Anterior cingulate cortex (tissue), 58 donors: ENCODE measurements at regions not wholly inside any gene's neighbourhood (a gene's known extent, or its start where the extent isn't known, plus 50 kb on each side); places are given as distances from the start of the nearest gene placed in this dataset.
"Not testable (repeated sequence)": the region's sequence is repeated elsewhere in the genome, so short reads cannot be mapped to it uniquely, and the experiment has no call there.

Source experiments
- DNase-seq, 58 donors: peaks; one replicate each; lab custom pipeline; 2025; lab: John Stamatoyannopoulos, UW

DNA sequence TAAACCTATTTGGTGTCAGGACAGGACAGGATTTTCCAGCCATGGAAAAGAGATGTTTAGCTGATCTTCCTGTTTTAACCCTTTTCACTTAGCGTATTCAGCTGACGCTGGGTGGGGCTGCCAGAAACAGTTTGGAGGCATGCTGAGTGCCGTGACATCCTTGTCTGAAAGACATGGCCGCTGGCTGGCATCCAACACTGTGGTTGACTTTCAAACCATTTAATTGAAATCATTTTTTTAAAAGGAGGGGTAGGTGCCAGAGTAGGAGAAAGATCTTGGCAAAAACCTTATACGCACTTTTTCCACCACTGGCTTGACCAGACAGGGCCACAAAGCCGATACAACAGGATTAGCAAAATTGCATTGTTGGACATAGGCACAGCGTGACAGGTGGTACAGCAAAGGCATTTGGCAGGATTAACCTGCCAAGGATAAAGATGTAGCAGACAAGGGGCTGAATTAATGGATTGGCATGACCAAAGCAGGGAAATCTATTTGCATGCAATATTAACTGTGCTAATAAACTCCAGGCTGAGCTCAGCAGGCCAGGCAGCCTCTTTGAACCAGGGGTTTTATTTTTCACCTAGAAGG lies 131.8 kb upstream of the TOPAZ1 start:
- no peak for DNase-seq

DNA sequence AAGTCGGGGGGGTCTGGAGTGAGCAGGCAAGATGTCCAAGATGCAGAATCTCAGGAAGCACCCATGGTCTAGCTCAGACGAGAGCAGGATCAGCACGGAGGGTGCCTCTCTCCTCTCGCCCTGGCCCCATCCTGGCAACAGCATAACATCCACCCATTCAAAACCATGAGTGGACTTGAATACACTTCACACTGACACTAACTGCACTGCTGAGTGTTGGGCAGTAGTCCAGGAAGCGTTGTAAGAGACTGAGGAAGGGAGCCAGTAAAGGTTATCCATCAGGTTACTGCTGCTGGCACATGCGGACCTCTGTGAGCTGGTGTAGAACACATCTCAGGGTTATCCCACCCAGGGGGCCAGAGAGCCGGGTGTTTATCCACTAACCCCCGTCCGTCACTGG lies 131.0 kb upstream of the TOPAZ1 start:
- DNase-seq, result no peak

DNA sequence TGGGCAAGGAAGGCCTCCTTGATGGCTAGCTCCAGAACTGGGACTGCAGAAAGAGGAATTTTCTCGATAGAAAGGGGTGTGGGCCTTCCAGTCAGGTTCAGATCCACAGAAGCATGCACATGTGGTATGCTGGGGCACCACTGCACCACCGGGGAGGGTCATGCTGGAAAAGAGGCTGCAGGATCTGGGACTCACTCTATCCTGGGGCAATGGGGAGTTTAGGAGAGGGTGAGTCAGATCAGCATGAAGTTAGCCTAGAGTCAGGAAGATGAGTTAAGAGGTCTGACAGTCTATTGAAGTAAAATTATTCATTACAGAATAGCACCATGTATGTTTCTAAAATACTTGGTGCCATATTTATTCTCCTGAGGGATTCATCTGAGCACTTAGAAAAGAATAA lies 130.2 kb upstream of the TOPAZ1 start:
- no peak for DNase-seq

DNA sequence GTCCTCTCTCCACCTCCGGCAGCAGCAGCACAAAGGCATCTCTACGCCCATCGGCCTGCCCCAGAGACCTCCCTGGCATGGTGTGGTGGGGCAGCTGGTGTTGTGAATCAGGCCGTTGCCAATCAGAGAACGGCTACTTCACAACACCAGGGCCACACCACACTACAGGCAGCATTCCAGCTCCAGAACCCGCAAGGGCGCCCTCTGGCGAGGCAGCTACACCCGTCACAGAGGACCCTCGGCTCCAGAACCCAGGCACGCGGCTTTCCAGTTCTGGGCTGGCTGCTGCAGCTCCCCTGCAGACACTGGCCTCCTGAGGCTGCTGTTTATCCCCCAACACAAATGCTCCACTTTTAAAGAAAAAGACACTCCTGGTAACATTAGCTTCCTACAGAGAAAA lies 127.5 kb upstream of the TOPAZ1 start:
- peak in 15 of 58 donors; percentile 6 to 47 (median 19) for DNase-seq

DNA sequence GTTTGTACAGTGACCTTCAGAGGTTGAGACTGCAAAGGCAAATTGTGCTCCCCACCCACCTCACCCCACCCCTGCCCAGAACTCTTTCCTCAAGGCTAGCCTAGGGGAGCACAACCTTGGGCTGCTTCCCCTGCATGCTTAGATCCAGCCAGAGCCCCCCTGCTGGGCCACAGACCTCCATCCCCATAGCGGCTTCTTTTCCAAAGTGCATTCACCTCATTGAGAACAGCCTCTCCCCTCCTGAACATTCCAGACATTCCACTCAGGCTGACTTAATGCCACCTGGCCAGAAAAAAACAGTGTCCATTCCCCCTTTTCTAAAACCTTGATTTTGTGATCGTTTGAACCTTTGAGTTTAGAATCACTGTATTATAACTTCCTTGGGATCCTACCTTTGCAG lies 124.4 kb upstream of the TOPAZ1 start:
- DNase-seq, result no peak

- no peak for DNase-seq
These were observed 124.0 kb upstream of the TOPAZ1 start for GRCh38 chr3:44117736-44118135.

DNA sequence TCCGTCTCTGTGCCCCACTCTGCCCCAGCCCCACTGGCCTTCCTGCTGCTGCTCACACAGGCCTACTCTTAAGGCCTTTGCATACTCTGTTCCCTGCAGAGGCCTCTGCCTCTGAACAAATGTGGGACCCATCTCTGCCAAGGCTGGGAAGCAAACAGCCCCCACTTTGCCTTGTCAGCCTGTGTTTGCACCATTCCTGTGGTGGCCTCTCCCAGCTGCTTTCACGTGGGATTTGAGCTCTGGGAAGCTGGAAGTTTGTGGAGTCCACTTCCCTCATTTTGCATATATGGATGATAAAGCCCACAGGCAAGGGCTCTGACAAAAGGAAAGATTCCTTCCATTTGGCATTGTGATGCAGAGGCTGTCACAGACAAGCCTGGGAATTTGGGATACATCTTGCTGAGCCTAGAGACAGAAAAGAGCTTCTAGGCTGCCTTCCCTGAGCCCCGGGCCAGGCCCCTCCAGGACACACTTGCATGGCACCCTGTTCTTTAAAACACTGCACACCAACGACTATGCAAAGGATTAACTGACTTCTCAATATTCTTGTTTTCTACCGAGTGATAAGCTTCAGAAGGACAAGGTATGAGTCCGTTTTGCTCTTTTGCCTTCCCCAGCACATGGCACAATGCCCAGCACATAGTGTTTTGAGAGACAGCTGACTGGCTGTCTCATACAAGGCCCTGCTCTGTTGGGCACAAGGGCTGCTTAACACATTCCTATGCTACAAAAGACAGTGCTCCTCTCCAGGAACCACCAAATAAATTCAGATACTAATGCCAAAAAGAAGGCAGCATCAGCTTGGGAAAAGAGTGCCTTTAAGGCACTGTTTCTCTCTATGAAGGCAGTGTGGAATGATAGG lies 120.7 kb upstream of the TOPAZ1 start:
- DNase-seq, result peak in 6 of 58 donors; percentile 12 to 24 (median 20)

DNA sequence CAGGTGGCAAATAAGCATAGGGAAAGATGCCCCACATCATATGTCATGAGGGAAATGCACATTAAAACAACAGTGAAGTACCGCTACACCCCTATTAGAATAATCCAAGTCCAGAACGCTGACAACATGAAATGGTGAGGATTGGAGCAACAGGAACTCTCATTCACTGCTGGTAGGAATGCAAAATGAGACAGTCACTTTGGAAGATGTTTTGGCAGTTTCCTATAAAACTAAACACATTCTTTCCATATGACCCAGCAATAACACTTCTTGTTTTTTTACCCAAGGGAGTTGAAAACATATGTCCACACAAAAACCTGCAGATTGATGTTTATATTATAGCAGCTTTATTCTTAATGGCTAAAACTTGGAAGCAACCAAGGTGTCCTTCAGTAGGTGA lies 116.4 kb upstream of the TOPAZ1 start:
- no peak for DNase-seq

DNA sequence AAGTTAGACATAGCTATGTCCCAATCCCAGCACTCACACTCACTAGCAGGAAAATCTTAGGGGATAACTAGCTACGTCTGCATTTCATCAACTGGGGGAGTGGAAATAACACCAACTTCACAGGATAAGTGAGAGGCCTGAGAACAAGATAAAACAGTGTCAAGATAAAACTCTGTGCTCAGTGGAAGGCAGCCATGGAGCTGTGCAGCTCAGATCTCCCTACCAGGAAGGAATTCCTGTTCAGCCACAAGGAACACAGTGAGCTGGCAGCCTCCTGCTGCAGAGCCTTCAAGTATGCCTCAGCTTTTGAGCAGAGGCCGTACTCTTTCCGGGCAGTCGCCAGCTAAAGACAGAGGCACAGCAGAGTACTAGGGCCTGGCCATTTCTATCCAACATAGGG lies 115.8 kb upstream of the TOPAZ1 start:
- DNase-seq, result peak in 1 of 58 donors; percentile 42

DNA sequence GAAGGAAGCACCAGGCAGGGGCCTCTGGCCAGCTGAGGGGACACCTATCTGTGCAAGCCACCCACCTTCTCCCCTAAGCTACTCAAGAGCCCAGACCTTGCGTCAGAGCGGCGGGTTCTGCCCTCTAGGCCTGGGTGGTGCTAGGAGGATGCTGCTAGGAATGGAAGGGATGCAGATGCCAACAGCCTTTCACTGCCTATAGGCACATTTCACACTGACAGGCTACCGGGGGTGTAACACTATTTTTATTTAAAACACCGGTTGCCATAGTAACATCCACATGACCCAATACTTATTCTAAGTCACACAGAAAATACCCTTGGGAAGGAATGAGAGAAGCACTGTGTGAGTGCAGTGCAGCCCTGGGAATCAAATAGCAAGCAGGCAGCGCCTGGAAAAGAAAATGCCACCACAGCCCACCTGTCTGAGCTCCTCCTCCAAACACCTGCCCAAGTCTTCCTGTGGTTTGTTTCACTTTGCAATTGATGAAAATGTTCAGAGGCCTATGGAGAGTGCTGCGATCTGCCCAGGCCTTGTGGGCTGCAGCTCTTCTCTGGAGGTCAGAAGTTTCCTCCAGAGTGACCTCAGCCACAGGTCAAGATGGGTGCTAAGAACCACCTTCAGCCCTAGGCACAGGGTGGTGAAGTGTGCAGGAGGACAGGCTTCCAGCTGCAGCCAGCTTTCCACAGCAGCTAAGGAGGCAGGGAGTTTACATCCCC lies 113.5 kb upstream of the TOPAZ1 start:
- peak in 19 of 58 donors; percentile 14 to 74 (median 37) for DNase-seq

- DNase-seq, result no peak
These were observed 111.4 kb upstream of the TOPAZ1 start for GRCh38 chr3:44130249-44130648.

- no peak for DNase-seq
These were observed 109.6 kb upstream of the TOPAZ1 start for GRCh38 chr3:44132061-44132460.

GRCh38 chr3:44132593-44132992 lies 109.1 kb upstream of the TOPAZ1 start:
- DNase-seq, result no peak

DNA sequence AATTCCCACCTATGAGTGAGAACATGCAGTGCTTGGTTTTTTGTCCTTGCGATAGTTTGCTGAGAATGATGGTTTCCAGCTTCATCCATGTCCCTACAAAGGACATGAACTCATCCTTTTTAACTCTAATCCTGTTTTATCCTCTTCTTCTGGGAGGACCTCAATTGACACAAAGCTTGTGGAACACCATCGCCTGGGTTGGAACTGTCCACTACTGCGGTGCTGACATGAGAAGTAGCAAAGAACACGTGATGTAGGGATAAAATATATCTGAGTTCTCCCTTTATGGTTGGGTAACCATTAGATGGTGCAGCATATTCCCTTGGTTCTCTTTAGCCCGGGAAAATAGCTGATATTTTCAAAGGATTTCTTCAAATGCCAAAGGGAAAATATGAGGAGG lies 105.3 kb upstream of the TOPAZ1 start:
- DNase-seq, result no peak

DNA sequence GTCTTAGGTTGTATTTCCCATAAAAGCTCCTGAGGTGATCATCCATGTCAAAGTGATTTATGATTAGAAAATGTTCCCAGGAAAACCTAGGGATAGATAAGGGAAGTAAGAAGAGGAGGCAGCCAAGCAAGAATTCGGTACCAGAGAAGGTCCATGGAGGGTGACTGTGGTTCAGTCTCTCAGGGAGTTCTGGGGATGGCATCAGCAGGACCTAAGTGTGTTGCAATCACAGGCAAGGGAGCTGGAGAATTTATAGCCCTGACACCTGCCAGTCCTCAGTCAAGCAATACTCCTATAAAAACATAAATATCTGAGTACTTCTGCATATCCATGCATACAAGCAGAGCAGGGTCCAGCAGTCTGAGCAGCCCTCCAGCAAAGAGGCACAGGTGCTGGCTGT lies 95.6 kb upstream of the TOPAZ1 start:
- no peak for DNase-seq

- DNase-seq, result no peak
These were observed 81.9 kb upstream of the TOPAZ1 start for GRCh38 chr3:44159696-44160300.

GRCh38 chr3:44160818-44161217 lies 80.9 kb upstream of the TOPAZ1 start:
- DNase-seq, result no peak

- no peak for DNase-seq
These were observed 69.8 kb upstream of the TOPAZ1 start for GRCh38 chr3:44171891-44172290.

DNA sequence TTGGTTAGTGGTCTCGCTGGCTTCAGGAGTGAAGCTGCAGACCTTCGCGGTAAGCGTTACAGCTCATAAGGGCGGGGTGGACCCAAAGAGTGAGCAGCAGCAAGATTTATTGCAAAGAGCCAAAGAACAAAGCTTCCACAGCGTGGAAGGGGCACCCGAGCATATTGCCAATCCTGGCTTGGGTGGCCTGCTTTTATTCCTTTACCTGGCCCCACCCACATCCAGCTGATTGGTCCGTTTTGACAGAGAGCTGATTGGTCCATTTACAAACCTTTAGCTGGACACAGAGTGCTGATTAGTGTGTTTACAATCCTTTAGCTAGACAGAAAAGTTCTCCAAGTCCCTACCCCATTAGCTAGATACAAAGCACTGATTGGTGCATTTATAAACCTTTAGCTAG lies 69.0 kb upstream of the TOPAZ1 start:
- not testable (repeated sequence) for DNase-seq

- DNase-seq, result no peak
These were observed 68.4 kb upstream of the TOPAZ1 start for GRCh38 chr3:44173263-44173662.

- no peak for DNase-seq
These were observed 66.6 kb upstream of the TOPAZ1 start for GRCh38 chr3:44175070-44175469.
